ENCODE measurements at regions not wholly inside any gene's neighbourhood (a gene's known extent, or its start where the extent isn't known, plus 50 kb on each side); places are given as distances from the start of the nearest gene placed in this dataset.

DNA sequence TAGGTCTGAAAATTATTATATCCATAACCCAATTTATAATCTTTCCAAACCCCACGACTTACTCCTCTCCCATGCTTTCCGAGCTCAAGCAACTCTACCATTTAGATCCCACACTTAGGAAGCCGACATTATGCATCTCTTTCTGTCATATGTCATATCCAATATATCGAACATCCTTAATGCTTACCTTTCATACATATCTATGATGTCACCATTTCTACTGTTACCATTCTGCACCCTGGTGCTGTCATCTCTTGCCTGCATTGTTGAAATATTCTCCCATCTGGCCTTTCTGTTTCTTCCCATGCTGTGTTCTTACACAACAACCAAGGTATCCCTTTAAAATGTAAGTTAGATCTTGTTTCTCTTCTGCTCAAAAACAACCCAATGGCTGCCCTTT, 127.1 kb upstream of the MC4R start:
- Histone ChIP-seq H2BK5ac (ENCODE audit: low read depth, low read length) (no peak overlapping the region), H2BK12ac (ENCODE audit: low read depth, low read length) (no peak overlapping the region), H3K9ac (replicated peaks in 1 of 4; ENCODE audit: extremely low read depth in 1 of 4, low read depth in 3 of 4, low read length in 3 of 4) (no peak overlapping the region), H3K18ac (ENCODE audit: extremely low read depth, low read length) (no peak overlapping the region), H2AFZ (ENCODE audit: low read length) (no peak overlapping the region), H4K20me1 (replicated peaks in 1 of 2; ENCODE audit: control insufficient read depth in 1 of 2, insufficient read depth in 2 of 2, low read length in 2 of 2) (no peaks in the 10 kb centered on the region), H3K56ac (replicated peaks; ENCODE audit: insufficient read length, low read depth, low read length) (no peak overlapping the region), H3K14ac (ENCODE audit: insufficient read length) (no peak overlapping the region), H3K23ac (ENCODE audit: insufficient read length) (no peak overlapping the region), H2AK5ac (ENCODE audit: low read depth, low read length) (no peak overlapping the region), H4K91ac (replicated peaks; ENCODE audit: insufficient read length, low read length) (no peak overlapping the region), H3K4me1 (replicated peaks in 1 of 4; ENCODE audit: control insufficient read depth in 3 of 4, insufficient read depth in 4 of 4, low read length in 3 of 4) (no peaks in the 10 kb centered on the region), H3K4me3 (ENCODE audit: extremely low read depth in 1 of 4, insufficient read depth in 2 of 4, low read depth in 3 of 4, low read length in 4 of 4) (no peak overlapping the region), H2BK20ac (ENCODE audit: low read length) (no peak overlapping the region), H3K79me1 (ENCODE audit: low read depth, low read length) (no peaks in the 10 kb centered on the region), H3K4ac (replicated peaks; ENCODE audit: insufficient read length, low read depth, low read length) (no peak overlapping the region), H2BK15ac (ENCODE audit: low read length) (no peak overlapping the region), H3K27ac (ENCODE audit: low read depth, low read length) (no peak overlapping the region), H3K23me2 (ENCODE audit: low read depth, low read length) (no peaks in the 10 kb centered on the region), H2BK120ac (replicated peaks; ENCODE audit: low read depth, low read length) (no peak overlapping the region), H4K8ac (ENCODE audit: extremely low read depth, insufficient read depth, low read length) (no peak overlapping the region), H3K9me3 (ENCODE audit: insufficient read depth in 2 of 2, low read depth in 1 of 2, low read length in 1 of 2) (no peaks in the 10 kb centered on the region), H4K5ac (ENCODE audit: insufficient read length, low read depth, low read length) (no peak overlapping the region), H3K4me2 (ENCODE audit: insufficient read depth in 1 of 2, low read depth in 2 of 2, low read length in 2 of 2) (no peak overlapping the region), H3K79me2 (ENCODE audit: control insufficient read depth in 1 of 2, insufficient read depth in 2 of 2, low read length in 2 of 2) (no peaks in the 10 kb centered on the region), H3K36me3 (ENCODE audit: control insufficient read depth in 2 of 4, insufficient read depth in 4 of 4, low read length in 3 of 4) (no peaks in the 10 kb centered on the region), H3K27me3 (replicated peaks in 1 of 4; ENCODE audit: control insufficient read depth in 3 of 4, extremely low read depth in 1 of 4, insufficient read depth in 3 of 4, low read length in 3 of 4) (peaks cover 0 to 17% (median 6%) of the 10 kb centered on the region in 4 experiments; a peak in 6 of 7 replicates)
- ChIA-PET POLR2A (ENCODE audit: partially characterized antibody) (no interaction called here), CTCF (ENCODE audit: partially characterized antibody) (interaction anchor here (0.7 kb wide), 1 partner anchor 20 kb away, joined by 4 read pairs; no protein-coding TSS in a partner anchor)
- WGBS, 2 experiments (ENCODE audit: extremely low coverage in 1 of 2, insufficient coverage in 1 of 2, insufficient read length in 1 of 2, insufficient replicate concordance in 2 of 2, low coverage in 1 of 2, low lambda C conversion rate in 2 of 2, missing lambda C conversion rate in 1 of 2): 89 to 100% methylated on average over 2 to 4 of the region's 4 CpGs
- FAIRE-seq (no peak), DNase-seq (ENCODE audit: low read depth in 1 of 2, low spot score in 2 of 2) (no peak)
- TF ChIP-seq SAP30 (IDR thresholded peaks at IDR 0.05; ENCODE audit: insufficient read depth, insufficient replicate concordance, low read length) (no peak), SP4 (IDR thresholded peaks at IDR 0.05; ENCODE audit: low read length) (no peak), CTBP2 (IDR thresholded peaks at IDR 0.05; ENCODE audit: borderline replicate concordance, insufficient read depth, insufficient read length, low read length) (no peak), ZNF274 (IDR thresholded peaks at IDR 0.05; ENCODE audit: borderline replicate concordance, extremely low read depth, low read length) (no peak), RNF2 (IDR thresholded peaks at IDR 0.05; ENCODE audit: borderline replicate concordance, low read depth, low read length, missing control alignments, poor library complexity, severe bottlenecking) (no peak), HDAC2 (IDR thresholded peaks at IDR 0.05; ENCODE audit: borderline replicate concordance in 1 of 2, low read depth in 2 of 2, low read length in 2 of 2) (no peak), KDM5A (IDR thresholded peaks at IDR 0.05; ENCODE audit: low read length) (no peak), SUZ12 (IDR thresholded peaks at IDR 0.05; ENCODE audit: low read length) (no peak), CEBPB (IDR thresholded peaks at IDR 0.05; ENCODE audit: low read depth, low read length) (no peak), FOSL1 (IDR thresholded peaks at IDR 0.05; ENCODE audit: insufficient read depth, low read depth, low read length) (no peak), YY1 (IDR thresholded peaks at IDR 0.05; ENCODE audit: low read depth, low read length) (no peak), NANOG (IDR thresholded peaks at IDR 0.05; ENCODE audit: insufficient read depth, low read depth, low read length, poor library complexity, severe bottlenecking) (no peak), SIRT6 (IDR thresholded peaks at IDR 0.05; ENCODE audit: low read length) (no peak), SRF (IDR thresholded peaks at IDR 0.05; ENCODE audit: low read depth, low read length) (no peak), NRF1 (IDR thresholded peaks at IDR 0.05; ENCODE audit: low read depth, low read length) (no peak)

Measured in H1 (cell line).